ENCODE measurements at regions not wholly inside any gene's neighbourhood (a gene's known extent, or its start where the extent isn't known, plus 50 kb on each side); places are given as distances from the start of the nearest gene placed in this dataset.

GRCh38 chr2:108076527-108076926, 90.2 kb downstream of the SLC5A7 start:
- H3K9me3 ChIP-seq, result no peaks in the 10 kb centered on the region
- H3K27me3 ChIP-seq, result no peaks in the 10 kb centered on the region
- H3K4me3 ChIP-seq, result no peak overlapping the region
- no peaks in the 10 kb centered on the region for H3K36me3 ChIP-seq
- H3K27ac ChIP-seq, result no peak overlapping the region
- no peaks in the 10 kb centered on the region for H3K4me1 ChIP-seq
- no peak for TF ChIP-seq POLR2AphosphoS5 (IDR thresholded peaks at IDR 0.05)
- no peak for TF ChIP-seq EP300 (IDR thresholded peaks at IDR 0.05)
- TF ChIP-seq POLR2A (IDR thresholded peaks at IDR 0.05), result no peak
- TF ChIP-seq CTCF (IDR thresholded peaks at IDR 0.05), result no peak
- no peak for DNase-seq (ENCODE audit: low spot score in 2 of 2)
- WGBS, result 90% methylated on average over 5 of the region's 5 CpGs

- Histone ChIP-seq H3K36me3 (no peaks in the 10 kb centered on the region), H3K4me1 (no peaks in the 10 kb centered on the region), H3K27me3 (no peaks in the 10 kb centered on the region), H3K4me3 (no peak overlapping the region), H3K9me3 (no peaks in the 10 kb centered on the region), H3K27ac (no peak overlapping the region)
- TF ChIP-seq CTCF (IDR thresholded peaks at IDR 0.05), result no peak
- TF ChIP-seq POLR2AphosphoS5 (IDR thresholded peaks at IDR 0.05), result no peak
- no peak for TF ChIP-seq POLR2A (IDR thresholded peaks at IDR 0.05)
- no peak for TF ChIP-seq EP300 (IDR thresholded peaks at IDR 0.05)
- no peak for DNase-seq (ENCODE audit: low spot score in 2 of 2)
These were observed 93.4 kb downstream of the SLC5A7 start for GRCh38 chr2:108079736-108080135.

- DNase-seq (ENCODE audit: low spot score in 2 of 2), result no peak
- Histone ChIP-seq H3K4me3 (no peak overlapping the region), H3K27ac (no peak overlapping the region), H3K9me3 (no peaks in the 10 kb centered on the region), H3K36me3 (no peaks in the 10 kb centered on the region), H3K4me1 (no peaks in the 10 kb centered on the region), H3K27me3 (no peaks in the 10 kb centered on the region)
- no peak for TF ChIP-seq CTCF (IDR thresholded peaks at IDR 0.05)
- no peak for TF ChIP-seq POLR2AphosphoS5 (IDR thresholded peaks at IDR 0.05)
- TF ChIP-seq EP300 (IDR thresholded peaks at IDR 0.05), result no peak
- no peak for TF ChIP-seq POLR2A (IDR thresholded peaks at IDR 0.05)
- 79% methylated on average over 1 of the region's 1 CpG for WGBS
These were observed 93.9 kb downstream of the SLC5A7 start for GRCh38 chr2:108080177-108080576.

- H3K27ac ChIP-seq, result no peak overlapping the region
- no peak overlapping the region for H3K4me3 ChIP-seq
- H3K4me1 ChIP-seq, result no peaks in the 10 kb centered on the region
- TF ChIP-seq POLR2A (IDR thresholded peaks at IDR 0.05), result no peak
- TF ChIP-seq CTCF (IDR thresholded peaks at IDR 0.05), result no peak
- no peak for TF ChIP-seq POLR2AphosphoS5 (IDR thresholded peaks at IDR 0.05)
- no peak for TF ChIP-seq EP300 (IDR thresholded peaks at IDR 0.05)
- no peak for DNase-seq (ENCODE audit: low spot score in 2 of 2)
- WGBS, result 100% methylated on average over 1 of the region's 1 CpG
- no peaks in the 10 kb centered on the region for H3K27me3 ChIP-seq
- no peaks in the 10 kb centered on the region for H3K9me3 ChIP-seq
- H3K36me3 ChIP-seq, result no peaks in the 10 kb centered on the region
These were observed 96.7 kb downstream of the SLC5A7 start for GRCh38 chr2:108082978-108083377.

GRCh38 chr2:108084311-108084710, 98.0 kb downstream of the SLC5A7 start:
- Histone ChIP-seq H3K27me3 (no peaks in the 10 kb centered on the region), H3K27ac (no peak overlapping the region), H3K36me3 (no peaks in the 10 kb centered on the region), H3K9me3 (no peaks in the 10 kb centered on the region), H3K4me3 (no peak overlapping the region), H3K4me1 (no peaks in the 10 kb centered on the region)
- DNase-seq (ENCODE audit: low spot score in 2 of 2), result no peak
- no peak for TF ChIP-seq POLR2AphosphoS5 (IDR thresholded peaks at IDR 0.05)
- no peak for TF ChIP-seq EP300 (IDR thresholded peaks at IDR 0.05)
- no peak for TF ChIP-seq CTCF (IDR thresholded peaks at IDR 0.05)
- no peak for TF ChIP-seq POLR2A (IDR thresholded peaks at IDR 0.05)
- 58% methylated on average over 3 of the region's 3 CpGs for WGBS
